ENCODE measurements at regions not wholly inside any gene's neighbourhood (a gene's known extent, or its start where the extent isn't known, plus 50 kb on each side); places are given as distances from the start of the nearest gene placed in this dataset.
"Not testable (repeated sequence)": the region's sequence is repeated elsewhere in the genome, so short reads cannot be mapped to it uniquely, and the experiment has no call there.

- H3K4me1 ChIP-seq; H3K36me3 ChIP-seq (ENCODE audit: insufficient read depth in 1 of 2, low read depth in 1 of 2); DNase-seq; H3K9me3 ChIP-seq; H3K27ac ChIP-seq; ATAC-seq; intact Hi-C loops (cut with DNase I): not testable (repeated sequence)
- Histone ChIP-seq H3K27me3 (ENCODE audit: insufficient read depth in 3 of 3, low read length in 2 of 3) (peaks cover 0 to 36% (median 12%) of the 10 kb centered on the region in 3 donors), H3K4me3 (peak overlapping the region; percentile 44)
- 2% methylated on average over 52 to 79 of the region's 79 CpGs for WGBS, 3 donors
Observed at GRCh38 chr13:25017808-25018728, 77.9 kb upstream of the PABPC3 start.

GRCh38 chr13:25018729-25019115 is 77.2 kb upstream of the PABPC3 start:
- Histone ChIP-seq H3K4me3 (peak overlapping the region; percentile 44), H3K27me3 (ENCODE audit: insufficient read depth in 3 of 3, low read length in 2 of 3) (peaks cover 0 to 36% (median 12%) of the 10 kb centered on the region in 3 donors), H3K9me3 (no peaks in the 10 kb centered on the region), H3K36me3 (ENCODE audit: insufficient read depth in 1 of 2, low read depth in 1 of 2) (no peaks in the 10 kb centered on the region), H3K27ac (no peak overlapping the region), H3K4me1 (no peaks in the 10 kb centered on the region)
- ATAC-seq: no peak
- no peak for TF ChIP-seq CTCF (IDR thresholded peaks at IDR 0.05)
- intact Hi-C loops (cut with DNase I): no loop called here
- WGBS, 3 donors: 1 to 5% (median 3%) methylated on average over 23 to 24 of the region's 24 CpGs
- no peak for DNase-seq

DNA sequence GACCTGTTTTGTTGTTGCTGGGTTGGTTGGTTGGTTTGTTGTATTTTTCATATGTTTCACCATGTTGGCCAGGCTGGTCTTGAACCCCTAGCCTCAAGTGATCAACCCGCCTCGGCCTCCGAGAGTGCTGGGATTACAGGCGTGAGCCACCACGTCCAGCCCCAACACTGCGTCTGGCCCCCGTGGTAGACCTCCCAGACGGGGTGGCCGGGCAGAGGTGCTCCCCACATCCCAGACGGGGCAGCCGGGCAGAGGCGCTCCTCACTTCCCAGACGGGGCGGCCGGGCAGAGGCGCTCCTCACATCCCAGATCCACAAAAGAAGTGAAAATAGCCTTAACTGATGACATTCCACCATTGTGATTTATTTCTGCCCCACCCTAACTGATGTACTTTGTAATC is 76.2 kb upstream of the PABPC3 start:
- H3K4me1 ChIP-seq; H3K4me3 ChIP-seq; H3K27ac ChIP-seq; H3K9me3 ChIP-seq; ATAC-seq; intact Hi-C loops (cut with DNase I); DNase-seq; H3K36me3 ChIP-seq (ENCODE audit: insufficient read depth in 1 of 2, low read depth in 1 of 2): not testable (repeated sequence)
- WGBS, 3 donors: 89 to 93% (median 92%) methylated on average over 14 to 16 of the region's 16 CpGs
- H3K27me3 ChIP-seq (ENCODE audit: insufficient read depth in 3 of 3, low read length in 2 of 3): peaks cover 0 to 36% (median 12%) of the 10 kb centered on the region in 3 donors

DNA sequence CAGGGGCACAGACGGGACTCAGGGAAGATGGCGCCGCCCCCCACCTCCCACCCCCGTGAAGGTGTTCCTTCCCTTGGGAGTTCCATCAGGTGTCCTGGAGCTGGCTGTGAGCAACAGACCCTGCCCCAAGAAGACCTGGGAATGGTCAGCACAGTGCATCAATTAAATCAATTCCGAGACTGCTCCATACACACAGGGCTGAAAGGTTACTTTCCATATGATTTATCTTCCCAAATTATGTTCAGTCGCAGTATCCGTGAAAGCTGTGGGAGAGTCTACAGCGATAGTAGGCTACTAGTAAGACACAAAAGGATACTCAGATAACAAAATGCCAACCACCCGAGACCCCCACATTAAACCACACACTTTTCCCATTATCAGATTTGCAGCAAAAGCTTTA is 71.8 kb upstream of the PABPC3 start:
- Histone ChIP-seq H3K9me3 (no peaks in the 10 kb centered on the region), H3K36me3 (ENCODE audit: insufficient read depth in 1 of 2, low read depth in 1 of 2) (no peaks in the 10 kb centered on the region), H3K27ac (no peak overlapping the region), H3K4me3 (no peak overlapping the region), H3K4me1 (no peaks in the 10 kb centered on the region), H3K27me3 (ENCODE audit: insufficient read depth in 3 of 3, low read length in 2 of 3) (peaks cover 0 to 7% (median under 1%) of the 10 kb centered on the region in 3 donors)
- intact Hi-C loops (cut with DNase I): no loop called here
- ATAC-seq (no peak), DNase-seq (no peak)
- 58 to 64% (median 60%) methylated on average over 9 of the region's 9 CpGs for WGBS, 3 donors
- no peak for TF ChIP-seq CTCF (IDR thresholded peaks at IDR 0.05)

DNA sequence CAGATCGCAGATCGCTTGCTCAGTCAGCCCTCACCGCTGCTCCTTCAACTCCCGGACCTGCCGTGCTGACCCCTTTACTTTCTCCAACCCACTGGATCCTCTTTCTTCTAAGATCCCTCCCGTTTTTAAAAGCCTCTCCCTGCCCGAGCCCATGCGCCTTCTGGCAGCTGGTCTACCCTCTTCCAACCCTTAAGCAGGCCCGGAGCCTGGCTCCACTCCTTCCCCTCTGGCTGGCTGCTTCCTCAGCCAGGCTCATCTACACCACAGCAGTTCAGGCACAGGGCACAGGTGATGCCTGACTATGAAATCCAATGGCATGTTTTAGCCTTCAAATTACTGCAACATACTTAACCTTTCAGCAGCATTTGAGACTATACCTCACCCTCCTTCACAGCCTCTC is 63.8 kb upstream of the PABPC3 start:
- intact Hi-C loops (cut with DNase I): no loop called here
- Histone ChIP-seq H3K4me3 (no peak overlapping the region), H3K27me3 (ENCODE audit: insufficient read depth in 3 of 3, low read length in 2 of 3) (no peaks in the 10 kb centered on the region), H3K4me1 (no peaks in the 10 kb centered on the region), H3K9me3 (no peaks in the 10 kb centered on the region), H3K36me3 (ENCODE audit: insufficient read depth in 1 of 2, low read depth in 1 of 2) (no peaks in the 10 kb centered on the region), H3K27ac (no peak overlapping the region)
- DNase-seq (no peak), ATAC-seq (no peak)
- TF ChIP-seq CTCF (IDR thresholded peaks at IDR 0.05): no peak
- WGBS, 3 donors: 76 to 79% (median 76%) methylated on average over 9 of the region's 9 CpGs

Measured in psoas muscle (tissue), 7 donors.